Prostate gland (tissue), 2 donors: ENCODE measurements at regions not wholly inside any gene's neighbourhood (a gene's known extent, or its start where the extent isn't known, plus 50 kb on each side); places are given as distances from the start of the nearest gene placed in this dataset.

Experiments used
- CTCF ChIP-seq, 4 experiments: fragments of 200-600 bp in 2 of 4; fragments of 450-650 bp in 2 of 4; sonication (generic) in 2 of 4; IDR thresholded peaks; 1 replicate in 3 of 4; 2 replicates in 1 of 4; pipeline ENCODE4 v1.5.1; 2016 to 2019; ENCODE audit warnings: antibody characterized with exemption in 4 of 4, mild to moderate bottlenecking in 2 of 4, moderate library complexity in 2 of 4
- POLR2A ChIP-seq: fragments of 450-650 bp; IDR thresholded peaks from one replicate; pipeline ENCODE4 v1.6.1; 2016; ENCODE audit warnings: antibody characterized with exemption, mild to moderate bottlenecking
- POLR2AphosphoS5 ChIP-seq: sonication (generic); formaldehyde crosslinking; IDR thresholded peaks from one replicate; pipeline ENCODE4 v1.6.1; 2017; ENCODE audit warnings: antibody characterized with exemption

GRCh38 chr5:99105216-99105615, 176.4 kb upstream of the CHD1 start:
- TF ChIP-seq CTCF (IDR thresholded peaks at IDR 0.05) (no peak), POLR2AphosphoS5 (no peak), POLR2A (no peak)
